Testis (tissue), 2 donors: ENCODE measurements at regions not wholly inside any gene's neighbourhood (a gene's known extent, or its start where the extent isn't known, plus 50 kb on each side); places are given as distances from the start of the nearest gene placed in this dataset.

Source experiments
- POLR2A ChIP-seq: fragments of 450-650 bp; IDR thresholded peaks from one replicate; pipeline ENCODE4 v1.6.1; 2017; ENCODE audit warnings: antibody characterized with exemption, mild to moderate bottlenecking, moderate library complexity
- TF ChIP-seq, protein P1 (sequence below), 3 experiments: fragments of 450-650 bp in 2 of 3; fragments of 200-600 bp in 1 of 3; sonication (generic) in 1 of 3; IDR thresholded peaks; one replicate each; pipeline ENCODE4 v1.5.1; 2016 to 2019; ENCODE audit warnings: antibody characterized with exemption in 3 of 3, mild to moderate bottlenecking in 2 of 3, moderate library complexity in 1 of 3

DNA sequence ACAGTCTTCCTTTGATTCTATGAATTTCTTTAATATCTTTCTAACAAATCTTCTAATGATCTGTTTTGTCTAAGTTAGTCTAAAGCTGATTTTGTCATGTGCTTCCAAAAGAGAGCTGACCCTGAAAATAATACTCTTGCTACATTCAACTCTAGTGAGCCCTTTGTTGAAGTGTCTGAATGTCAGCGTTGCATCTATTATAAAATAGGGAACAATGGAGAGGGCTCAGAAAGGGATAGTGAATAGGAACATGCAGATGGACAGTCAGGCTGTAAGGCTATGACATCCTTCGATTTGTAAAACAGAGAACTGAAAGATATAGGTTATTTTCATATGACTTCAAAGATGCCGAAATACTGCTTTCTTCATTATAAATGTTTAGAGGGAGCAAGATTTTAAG, 304.5 kb downstream of the GALC start:
- TF ChIP-seq, protein P1, sequence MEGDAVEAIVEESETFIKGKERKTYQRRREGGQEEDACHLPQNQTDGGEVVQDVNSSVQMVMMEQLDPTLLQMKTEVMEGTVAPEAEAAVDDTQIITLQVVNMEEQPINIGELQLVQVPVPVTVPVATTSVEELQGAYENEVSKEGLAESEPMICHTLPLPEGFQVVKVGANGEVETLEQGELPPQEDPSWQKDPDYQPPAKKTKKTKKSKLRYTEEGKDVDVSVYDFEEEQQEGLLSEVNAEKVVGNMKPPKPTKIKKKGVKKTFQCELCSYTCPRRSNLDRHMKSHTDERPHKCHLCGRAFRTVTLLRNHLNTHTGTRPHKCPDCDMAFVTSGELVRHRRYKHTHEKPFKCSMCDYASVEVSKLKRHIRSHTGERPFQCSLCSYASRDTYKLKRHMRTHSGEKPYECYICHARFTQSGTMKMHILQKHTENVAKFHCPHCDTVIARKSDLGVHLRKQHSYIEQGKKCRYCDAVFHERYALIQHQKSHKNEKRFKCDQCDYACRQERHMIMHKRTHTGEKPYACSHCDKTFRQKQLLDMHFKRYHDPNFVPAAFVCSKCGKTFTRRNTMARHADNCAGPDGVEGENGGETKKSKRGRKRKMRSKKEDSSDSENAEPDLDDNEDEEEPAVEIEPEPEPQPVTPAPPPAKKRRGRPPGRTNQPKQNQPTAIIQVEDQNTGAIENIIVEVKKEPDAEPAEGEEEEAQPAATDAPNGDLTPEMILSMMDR (IDR thresholded peaks at IDR 0.05), result no peak
- no peak for TF ChIP-seq POLR2A
